Activated CD4-positive, alpha-beta T cell treated with anti-CD3 and anti-CD28 coated beads, Interleukin-2, Interleukin-4, amounts not matched to agents 100 ng/mL and 50 ng/mL, durations not matched to agents 16 hours and 8 hours (primary cell): ENCODE measurements at regions not wholly inside any gene's neighbourhood (a gene's known extent, or its start where the extent isn't known, plus 50 kb on each side); places are given as distances from the start of the nearest gene placed in this dataset.
"Not testable (repeated sequence)": the region's sequence is repeated elsewhere in the genome, so short reads cannot be mapped to it uniquely, and the experiment has no call there.

Experiments used
- DNase-seq: peaks from one replicate; pipeline ENCODE4 v3.0.0-alpha.2; 2020; ENCODE audit warnings: low spot score

DNA sequence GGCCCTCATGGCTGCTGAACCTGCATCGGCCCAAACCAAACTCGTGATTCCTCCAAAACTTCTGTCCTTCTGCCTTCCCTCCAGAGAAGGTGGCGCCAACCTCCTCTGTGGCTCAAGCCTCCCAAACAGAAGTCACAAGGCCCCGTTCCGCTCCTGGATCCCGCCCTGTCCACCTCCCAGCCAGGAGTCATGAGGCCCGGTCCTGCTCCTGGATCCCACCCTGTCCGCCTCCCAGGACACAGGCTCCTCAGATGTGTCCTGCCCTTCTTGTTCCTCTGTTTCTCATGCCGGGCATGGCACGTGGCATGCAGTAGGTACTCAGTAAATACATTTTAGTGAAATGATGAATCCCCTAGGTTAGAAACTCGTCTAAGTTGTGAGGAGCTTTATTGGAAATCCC is 94.2 kb upstream of the SFSWAP start:
- DNase-seq, result no peak

DNA sequence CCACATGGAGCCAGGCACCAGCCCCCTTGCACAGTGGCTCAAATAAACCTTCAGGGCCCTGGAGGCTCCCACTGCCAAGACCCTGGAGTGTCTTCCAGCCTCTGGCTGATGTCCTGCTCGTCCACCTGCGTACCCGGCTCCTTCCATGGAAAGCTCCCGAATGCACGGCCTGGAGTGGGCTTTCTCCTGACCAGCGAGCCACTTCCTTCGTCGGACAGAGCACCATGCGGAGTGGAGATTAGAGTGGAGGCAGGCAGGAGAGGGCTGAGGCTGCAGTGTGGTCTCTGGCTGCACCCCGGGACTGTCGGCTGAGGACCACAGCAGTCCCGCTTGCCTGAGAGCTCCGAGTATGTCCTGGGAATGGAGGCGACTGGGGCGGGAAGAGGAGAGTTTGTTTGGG is 93.7 kb upstream of the SFSWAP start:
- DNase-seq, result no peak

DNA sequence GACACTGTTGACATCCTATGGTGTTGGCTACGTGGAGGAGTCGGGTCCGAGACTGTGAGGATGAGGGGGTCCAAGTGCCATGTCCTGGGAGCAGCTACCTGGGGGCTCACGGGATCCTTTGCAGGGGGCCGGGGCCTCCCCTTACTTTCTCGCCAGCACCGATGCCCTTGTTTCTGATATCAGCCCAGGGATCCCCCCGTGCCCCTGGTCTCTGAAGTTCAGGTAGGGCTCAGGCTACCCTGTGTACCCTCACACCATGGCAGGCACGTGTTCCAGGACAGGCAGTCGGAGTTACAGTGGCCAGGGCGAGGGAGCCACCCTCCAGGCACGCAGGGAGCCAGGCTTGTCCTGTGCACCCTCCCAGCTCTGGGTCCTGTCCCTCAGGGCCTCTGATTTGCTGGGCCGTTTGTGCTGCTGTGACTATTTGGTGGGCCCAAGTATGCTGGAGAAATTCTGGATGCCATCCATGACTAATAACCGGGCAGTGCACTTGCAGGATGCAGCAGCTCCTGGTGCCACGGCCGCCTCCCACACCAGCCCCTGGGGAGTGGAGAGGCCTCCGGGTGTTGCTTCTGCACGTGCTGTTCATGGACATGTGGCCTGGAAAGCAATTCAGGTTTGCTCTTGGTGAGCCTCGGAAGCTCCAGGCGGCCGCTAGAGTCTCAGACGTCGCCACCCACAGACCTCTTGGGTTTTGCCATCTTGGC is 93.1 kb upstream of the SFSWAP start:
- DNase-seq, result no peak

DNA sequence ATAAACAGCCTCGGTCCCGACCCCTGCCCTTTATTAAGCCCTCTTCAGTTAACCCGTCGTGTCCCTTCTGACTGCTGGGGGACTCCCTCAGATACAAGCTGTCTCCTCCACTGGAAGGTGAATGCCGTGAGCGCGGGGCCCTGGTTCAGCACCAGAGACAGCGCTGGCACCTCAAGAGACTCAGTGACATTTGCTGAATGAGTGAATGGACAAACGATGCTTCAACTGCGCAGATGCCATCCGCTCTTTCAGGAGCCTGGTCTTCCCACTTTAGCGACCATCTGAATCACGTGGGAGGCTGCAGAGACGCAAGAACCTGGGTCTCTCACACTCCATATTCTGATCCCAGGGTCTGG is 92.6 kb upstream of the SFSWAP start:
- DNase-seq, result no peak

DNA sequence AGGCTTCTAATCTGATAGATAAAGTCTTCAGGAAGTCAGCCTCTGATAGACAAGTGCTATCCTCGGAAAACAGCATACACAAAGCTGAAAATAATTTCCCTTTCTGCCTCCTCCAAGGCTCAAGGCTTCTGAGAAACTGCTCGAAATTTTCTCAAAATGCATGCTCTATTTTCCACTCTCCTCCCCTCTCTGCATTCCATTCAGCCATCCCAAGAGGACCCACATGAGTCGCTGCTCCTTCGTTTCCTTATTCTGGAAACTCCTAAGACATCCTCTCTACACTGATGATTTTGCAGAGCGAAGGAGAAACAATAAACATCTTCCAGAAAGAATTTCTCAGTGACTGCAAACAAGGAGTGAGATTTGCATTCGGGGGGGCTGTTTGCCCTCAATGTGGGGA is 92.2 kb upstream of the SFSWAP start:
- no peak for DNase-seq

DNA sequence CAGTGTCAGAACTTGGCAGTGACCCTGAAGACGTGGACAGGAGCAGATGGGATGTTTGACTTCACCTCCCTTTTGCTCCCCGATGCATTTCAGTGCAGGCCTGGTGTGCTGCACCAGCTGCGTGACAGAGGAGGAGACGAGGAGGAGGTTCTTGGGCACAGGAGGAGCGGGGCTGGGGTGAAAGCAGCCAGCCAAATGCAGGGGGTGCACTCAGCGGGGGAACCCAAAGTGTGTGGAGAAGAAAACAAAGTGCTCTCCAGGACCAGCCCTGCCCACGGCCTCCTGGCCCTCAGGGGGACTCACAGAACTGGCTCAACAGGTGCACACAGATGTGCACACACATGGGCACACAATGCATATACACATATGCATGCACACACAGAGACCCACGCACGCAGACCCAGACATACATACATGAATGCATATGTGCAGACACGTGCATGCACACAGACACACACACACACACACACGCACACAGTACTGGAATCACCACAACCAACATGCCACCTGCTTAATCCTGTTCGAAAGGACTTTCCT is 91.7 kb upstream of the SFSWAP start:
- no peak for DNase-seq

DNA sequence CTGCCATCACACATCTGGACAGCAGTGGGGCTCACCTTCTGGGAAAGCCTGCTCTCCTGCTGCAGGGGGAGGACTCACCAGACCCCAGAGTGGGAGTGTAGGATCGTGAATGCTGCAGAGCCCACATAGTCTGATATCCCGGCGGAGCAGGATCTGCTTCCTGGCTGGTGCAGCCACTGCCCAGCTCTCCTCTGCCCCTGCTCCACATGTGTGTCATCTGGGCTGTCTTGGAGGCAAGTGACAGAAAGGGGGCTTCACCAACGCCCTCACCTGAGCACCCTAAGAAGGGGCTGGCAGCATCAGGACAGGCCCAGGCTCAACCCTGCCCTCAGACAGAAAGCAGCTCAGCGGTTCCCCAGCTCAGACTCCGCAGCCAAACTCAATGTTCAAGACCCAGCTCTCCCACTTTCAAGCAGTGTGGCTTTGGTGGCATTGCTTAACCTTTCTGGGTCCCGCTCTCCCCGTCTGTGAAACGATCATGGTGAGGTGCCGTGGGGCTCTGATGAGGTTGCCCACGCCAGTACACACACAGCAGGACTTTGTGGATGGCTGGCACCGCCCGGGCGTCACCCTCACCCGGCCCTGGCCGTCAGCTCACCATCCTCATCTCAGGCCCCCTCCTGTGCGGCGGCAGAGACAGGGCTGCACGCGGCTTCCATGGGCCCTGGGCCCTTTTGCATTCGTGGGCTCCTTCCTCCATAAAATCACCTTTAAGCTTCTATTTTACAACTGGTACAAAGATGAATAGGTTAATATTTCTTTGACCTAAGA is 91.0 kb upstream of the SFSWAP start:
- no peak for DNase-seq

DNA sequence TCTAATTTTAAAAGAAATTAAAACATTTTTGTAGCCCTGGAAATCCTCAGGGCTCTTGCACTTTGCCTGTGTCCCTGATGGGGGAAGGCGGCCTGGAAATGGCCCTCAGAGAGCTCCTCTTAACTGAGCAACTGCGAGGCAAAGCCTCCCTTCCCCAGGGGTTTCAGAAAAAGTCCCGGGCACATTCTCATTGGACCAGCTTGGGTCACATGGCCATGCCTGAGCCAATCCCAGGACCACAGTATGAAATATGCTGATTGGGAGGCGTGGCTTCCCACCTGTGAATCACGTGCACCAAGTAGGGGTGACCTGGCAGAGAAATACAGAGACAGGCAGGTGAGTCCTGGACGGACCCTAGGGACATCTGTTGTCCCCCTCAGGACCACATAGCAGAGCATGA is 90.4 kb upstream of the SFSWAP start:
- no peak for DNase-seq

DNA sequence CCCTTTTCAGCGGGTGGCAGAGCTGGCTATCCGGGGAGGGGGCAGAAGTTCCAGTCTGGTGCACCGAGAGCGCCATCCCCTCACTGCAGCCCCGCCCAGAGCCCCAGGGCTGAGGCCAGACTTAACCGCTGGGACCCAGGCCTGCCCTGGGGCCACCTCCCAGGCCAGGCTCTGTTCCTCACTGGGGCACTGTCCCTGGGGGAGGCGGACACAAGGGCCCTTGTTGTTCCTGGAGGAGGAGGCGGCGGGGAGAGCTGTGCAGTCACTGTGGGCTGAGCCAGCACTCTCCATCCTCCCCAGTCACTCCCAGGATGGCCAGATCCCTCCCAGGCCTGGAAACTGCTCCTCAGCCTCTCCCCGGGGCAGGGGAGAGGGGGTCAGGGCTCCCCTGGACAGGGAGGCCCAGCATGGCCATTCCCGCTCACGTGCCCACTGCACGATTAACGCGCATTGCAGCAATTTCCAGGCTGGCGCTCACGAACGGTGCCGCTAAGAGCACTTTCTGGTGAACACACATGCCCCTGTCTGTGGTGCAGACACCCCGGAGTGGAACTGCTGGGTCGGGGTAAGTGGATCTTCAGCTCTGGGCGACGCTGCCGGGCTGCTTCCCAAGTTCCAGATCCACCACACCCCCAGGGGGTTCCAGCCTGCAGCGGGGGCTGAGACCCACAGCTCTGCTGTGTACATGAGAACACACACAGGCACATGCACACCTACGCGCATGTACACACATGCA is 89.8 kb upstream of the SFSWAP start:
- no peak for DNase-seq

DNA sequence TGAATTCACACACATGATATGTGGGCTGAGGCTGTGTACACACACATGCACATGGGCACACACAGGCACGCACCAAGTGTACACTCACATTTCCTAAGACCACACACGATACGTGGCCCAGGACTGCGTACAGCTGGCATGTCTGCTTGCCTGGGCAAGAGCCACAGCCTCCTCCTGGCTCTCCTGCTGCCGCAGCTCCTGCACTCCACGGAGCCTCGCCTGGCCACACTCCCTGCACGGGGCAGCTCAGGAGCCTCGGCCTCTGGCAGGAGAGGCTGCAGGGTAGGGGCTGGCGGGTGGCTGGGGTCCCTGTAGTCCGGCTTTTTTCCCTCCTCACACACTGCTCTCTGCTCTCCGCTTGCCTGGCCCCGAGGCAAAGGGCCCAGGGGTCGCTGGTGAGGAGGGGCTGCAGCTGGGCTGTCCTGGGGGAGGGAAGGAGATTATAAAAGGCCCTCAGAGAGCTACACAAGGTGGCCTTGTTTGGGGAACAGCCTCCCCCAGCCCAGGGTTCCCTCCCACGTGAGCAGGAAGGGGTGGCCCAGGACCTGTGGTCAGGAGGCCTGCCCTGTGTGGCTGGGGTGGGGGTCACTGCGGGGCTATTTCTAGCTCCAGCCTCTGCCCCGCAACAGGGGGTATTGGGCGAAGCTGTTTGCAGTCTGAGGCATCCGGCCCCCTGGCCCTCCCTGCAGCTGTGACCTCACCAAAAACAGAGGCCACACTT is 89.0 kb upstream of the SFSWAP start:
- no peak for DNase-seq

DNA sequence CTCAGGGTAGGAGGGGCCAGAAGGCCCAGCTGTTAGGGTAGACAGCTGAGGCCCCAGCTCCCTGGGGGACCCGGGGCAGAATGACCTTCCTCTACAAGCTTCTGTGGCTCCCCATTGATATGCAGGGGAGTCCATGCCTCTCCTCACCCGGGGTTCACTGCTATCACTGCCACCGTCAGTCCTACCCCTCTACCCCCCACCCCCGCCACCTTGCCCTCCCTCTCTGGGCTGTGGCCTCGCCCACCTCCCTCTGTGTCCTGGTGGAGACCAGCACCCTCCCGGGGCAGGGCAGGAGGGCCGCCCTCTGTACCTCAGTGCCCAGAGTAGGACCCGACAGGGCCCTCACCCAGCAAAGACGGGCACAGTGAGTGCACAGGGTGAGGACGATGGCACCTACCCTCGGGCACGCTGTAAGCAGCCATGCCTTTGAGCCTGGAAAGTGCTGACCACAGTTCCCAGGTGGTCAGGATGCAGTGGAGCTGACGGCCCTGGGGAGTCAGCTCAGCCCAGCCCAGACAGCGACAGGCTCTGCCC is 88.4 kb upstream of the SFSWAP start:
- DNase-seq, result no peak

DNA sequence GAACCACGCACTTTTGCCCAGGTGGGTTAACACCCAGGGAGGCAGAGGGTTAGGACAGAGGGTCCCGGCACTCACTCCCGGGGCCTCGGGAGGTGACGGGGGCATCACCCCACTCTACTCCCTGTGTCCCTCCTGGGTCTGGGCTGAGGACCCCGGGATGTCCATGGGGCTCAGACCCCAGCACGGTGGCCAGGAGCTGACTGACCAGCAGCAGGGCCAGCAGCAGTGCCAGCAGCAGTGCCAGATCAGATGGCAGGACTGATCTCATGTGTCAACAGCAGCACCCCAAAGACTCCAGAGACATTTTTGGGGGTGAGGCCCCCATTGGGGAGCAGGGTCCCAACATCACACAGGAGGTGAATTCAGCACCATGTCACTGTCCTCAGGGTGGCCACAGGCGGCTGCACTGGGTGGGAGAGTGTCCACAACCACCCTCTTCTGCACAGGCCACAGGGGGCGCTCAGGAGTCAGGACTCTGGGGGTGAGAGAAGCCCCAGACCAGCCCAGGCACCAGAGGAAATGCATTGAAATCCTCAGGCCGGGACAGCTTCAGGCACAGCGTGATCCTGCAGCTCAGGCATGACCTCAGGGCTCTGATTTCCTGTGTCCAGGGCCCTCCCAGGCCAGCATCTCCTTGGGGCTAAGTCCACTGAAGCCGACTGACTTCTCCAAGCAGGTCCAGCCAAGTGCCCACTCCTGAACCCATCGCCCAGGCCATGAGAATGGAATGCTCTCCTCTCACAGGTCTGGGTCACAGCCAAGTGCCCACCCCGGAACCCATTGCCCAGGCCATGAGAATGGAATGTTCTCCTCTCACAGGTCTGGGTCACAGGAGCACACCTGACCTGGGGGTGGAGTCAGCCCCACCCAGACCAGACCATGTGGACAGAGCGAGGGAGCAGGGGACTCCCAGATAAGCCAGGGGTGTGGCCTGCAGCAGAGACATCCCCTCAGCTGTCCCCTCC is 87.2 kb upstream of the SFSWAP start:
- not testable (repeated sequence) for DNase-seq

DNA sequence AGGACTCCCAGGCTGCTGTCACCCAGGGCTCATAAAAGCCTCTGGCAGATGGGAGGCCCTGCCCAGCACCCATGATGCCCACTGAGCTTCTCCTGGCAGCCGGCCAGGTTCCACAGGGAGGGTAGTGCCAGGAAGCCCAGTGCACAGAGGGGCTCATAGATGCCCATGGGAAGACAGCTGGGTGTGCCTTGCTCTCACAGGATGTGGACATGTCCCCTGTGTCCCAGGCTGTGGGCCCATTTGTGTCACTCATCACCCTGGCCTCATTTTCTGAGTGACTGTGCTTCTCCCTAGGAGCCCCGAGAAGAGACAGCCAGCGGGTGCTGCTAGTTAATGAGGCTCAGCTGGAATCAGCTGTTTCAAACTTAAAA is 86.5 kb upstream of the SFSWAP start:
- not testable (repeated sequence) for DNase-seq

DNA sequence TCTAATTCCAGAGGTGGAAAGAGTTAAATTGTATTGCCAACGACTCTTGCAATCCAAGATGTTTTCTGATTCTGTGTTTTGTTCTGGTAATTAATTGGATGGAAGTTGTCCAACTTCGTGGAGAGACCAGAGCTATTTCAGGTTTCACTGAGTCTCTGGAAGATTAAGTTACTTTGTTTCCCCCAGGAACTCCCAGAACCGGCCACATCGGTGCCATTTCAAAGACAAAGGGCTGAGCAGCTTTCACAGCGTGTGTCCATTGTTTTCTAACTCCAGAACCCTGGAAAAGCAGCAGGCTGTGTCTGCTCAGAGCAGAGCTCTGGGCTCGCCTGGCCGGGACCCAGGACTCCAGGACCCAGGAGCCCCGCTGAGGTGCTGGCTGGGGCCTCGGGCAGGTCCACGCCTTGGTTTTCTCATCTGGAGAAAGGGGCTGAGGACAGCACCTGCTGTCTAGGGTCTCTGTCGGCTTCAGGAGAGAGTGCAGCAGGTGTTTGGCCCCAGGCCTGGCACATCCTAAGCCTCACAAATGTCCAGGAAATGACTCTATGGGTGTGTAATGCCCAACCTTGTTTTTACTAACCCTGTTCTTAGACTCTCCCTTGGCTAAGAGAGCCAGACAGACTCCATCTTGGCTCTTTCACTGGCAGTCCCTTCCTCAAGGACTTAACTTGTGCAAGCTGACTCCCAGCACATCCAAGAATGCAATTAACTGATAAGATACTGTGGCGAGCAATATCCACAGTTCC is 86.0 kb upstream of the SFSWAP start:
- not testable (repeated sequence) for DNase-seq

DNA sequence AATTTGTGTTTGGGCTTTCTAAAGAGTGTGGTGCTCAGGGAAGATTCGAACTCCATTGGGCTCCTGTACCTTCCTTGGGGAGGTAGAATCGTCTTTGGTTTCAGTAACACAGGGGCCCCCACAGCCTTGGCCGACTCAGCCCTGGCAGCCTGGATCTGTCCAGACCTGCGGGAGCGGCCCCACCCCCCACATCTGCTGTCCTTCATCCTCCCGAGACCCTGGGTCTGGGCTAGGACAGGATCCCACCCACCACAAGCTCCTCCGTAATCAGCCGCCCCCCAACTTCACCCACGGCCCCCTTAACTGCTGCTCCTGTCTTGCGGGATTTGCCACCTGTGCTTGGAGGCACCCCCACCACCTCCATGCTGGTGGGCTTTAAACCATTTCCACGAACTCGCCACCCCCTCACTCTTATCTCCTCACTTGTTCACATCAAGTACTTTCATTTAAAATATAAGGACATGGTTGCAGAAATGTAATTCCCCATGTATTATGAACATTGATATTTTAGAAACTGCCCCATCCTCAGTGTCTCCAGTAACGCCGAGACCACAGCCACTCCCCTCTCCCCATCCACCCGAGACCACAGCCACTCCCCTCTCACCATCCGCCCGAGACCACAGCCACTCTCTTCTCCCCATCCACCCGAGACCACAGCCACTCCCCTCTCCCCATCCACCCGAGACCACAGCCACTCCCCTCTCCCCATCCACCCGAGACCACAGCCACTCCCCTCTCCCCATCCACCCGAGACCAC is 84.7 kb upstream of the SFSWAP start:
- DNase-seq, result not testable (repeated sequence)

DNA sequence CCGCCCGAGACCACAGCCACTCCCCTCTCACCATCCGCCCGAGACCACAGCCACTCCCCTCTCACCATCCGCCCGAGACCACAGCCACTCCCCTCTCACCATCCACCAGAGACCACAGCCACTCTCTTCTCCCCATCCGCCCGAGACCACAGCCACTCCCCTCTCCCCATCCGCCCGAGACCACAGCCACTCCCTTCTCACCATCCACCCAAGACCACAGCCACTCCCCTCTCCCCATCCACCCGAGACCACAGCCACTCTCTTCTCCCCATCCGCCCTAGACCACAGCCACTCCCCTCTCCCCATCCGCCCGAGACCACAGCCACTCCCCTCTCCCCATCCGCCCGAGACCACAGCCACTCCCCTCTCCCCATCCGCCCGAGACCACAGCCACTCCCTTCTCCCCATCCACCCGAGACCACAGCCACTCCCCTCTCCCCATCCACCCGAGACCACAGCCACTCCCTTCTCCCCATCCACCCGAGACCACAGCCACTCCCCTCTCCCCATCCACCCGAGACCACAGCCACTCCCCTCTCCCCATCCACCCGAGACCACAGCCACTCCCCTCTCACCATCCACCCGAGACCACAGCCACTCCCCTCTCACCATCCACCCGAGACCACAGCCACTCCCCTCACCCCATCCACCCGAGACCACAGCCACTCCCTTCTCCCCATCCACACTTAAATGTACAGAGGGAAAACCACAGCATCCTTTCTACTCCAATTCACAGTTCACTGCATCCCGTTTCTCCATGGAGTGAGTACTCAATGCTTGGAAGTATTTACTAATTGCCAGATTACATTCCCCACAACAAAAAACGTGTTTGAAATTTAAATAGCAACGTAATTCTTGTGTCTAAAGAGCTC is 83.5 kb upstream of the SFSWAP start:
- DNase-seq, result peak; percentile 27

DNA sequence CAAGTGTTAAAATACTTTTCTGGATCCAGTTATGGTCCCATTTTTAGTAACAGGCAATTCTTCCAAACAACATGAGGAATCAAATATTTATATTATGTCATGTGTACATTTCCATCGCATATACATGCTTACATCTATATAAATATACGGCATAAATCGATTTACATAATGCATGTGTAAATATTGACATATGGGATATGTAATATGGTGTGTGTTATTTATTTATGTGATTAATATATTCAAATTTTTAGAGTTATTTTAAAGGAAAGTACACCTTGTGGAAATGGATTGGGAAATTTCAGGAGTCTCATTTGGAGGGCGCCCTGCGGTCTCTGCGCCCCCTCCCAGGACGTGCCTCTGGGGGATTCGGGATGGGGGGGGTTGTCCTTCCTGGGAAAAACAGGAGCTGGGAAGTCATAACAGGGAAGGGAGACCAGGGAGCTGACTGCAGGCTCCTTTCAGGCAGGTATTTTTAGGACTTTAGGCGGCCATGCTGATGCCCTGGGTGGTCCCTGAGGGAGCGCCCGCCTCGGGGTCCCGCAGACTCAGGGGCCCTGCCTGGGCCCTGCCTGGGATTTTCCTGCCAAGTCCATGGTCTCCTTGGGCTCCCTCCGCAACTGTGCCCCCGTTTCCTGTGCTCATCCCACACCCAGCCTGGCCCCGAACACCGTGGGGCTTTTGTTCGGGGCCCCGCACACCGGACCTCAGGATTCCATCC is 82.7 kb upstream of the SFSWAP start:
- no peak for DNase-seq
